SKM-1 (cell line): ENCODE measurements at regions not wholly inside any gene's neighbourhood (a gene's known extent, or its start where the extent isn't known, plus 50 kb on each side); places are given as distances from the start of the nearest gene placed in this dataset.
"Not testable (repeated sequence)": the region's sequence is repeated elsewhere in the genome, so short reads cannot be mapped to it uniquely, and the experiment has no call there.

Experiments
- DNase-seq: peaks from one replicate; lab custom pipeline; 2025; ENCODE audit not compliant: unreplicated experiment; lab: John Stamatoyannopoulos, UW

DNA sequence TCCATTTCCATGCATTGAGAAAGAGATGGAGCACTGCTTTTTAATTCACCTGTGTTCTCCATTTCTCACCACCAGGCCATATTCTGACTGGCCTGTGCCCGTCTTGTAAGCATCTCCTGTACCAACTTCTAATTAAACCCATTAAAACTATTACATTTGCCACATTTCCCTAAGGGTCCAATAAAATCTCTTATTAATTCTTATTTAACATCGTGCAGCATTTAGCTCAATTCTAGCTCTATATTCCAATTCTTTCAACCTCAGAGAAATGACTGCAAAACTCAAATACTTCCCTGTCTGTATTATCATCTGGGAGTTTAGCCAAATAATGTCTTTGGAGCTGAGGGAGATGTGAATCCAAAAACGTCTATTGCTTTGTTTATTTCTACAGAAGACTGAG lies 495.4 kb upstream of the TMEM132C start:
- DNase-seq = no peak

DNA sequence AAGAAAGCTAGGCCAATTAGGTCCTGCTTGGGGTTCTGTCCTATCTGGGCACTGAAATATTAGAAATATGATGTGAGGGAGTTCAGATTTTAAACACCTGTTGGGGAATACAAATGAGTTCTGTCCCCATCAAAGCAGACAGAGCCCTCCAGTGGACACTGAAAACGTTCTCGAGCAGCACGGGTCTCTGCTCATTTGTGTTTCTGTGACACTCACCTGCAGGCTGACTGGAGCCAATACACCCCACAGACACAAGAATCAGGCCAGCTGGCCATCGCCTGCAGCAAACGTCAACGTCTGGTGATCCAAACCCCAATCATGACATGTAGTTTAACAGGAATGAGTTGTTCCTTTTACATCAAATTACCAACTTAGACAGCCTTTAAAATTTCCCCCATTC lies 493.4 kb upstream of the TMEM132C start:
- DNase-seq = no peak

DNA sequence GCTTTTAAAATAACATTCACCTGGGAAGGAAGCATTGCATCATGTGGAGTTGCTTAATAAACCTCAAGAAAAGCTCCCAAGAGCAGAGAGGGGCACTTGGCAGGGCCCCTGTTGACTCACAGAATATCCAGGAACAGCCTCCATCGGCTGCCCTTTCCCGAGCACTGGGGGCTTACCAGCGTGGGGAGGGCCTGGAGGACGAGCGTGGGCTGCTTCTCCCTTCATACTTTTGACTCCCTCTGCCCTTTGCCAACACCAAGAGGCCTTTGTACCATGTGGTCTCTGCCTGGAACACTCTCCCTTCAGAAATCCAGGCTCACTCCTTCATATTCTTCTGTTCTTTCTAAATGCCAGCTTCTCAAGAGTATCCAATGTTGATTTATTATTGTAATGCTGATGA lies 492.1 kb upstream of the TMEM132C start:
- no peak for DNase-seq

DNA sequence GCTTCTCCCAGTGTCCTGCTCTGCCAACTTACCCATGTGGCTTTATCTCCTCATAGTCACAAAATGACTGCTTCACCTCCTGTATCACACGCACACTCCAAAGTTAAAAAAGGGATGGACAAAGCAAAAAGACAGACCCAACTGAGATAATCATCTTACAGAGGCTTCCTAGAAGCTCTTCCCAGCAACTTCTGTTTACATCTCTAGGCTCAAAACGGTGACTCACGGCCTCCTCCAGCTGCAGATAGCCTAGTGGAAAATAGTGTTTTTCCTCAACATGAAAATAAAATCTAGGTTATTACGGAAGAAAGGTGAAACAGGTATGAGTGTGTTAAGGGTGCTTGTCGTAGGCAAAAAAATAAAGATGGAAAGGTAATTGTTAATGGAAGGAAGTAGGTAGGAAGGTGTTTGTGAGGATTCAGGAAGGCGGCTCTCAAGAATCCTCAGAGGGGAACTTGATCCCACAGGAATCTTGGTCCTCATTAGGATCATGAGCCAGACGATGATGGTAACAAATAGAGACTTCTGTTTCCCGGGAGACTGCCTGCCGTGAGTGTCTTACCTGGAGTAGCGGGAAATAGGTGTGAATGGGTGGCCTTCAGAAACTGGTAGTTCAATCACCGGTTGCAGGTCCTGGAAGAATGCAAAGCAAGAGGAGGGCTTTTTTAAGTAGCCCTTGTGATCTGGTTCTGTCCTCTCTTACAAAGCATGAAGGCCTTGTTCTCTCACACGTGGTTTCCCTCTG lies 487.5 kb upstream of the TMEM132C start:
- DNase-seq = no peak

DNA sequence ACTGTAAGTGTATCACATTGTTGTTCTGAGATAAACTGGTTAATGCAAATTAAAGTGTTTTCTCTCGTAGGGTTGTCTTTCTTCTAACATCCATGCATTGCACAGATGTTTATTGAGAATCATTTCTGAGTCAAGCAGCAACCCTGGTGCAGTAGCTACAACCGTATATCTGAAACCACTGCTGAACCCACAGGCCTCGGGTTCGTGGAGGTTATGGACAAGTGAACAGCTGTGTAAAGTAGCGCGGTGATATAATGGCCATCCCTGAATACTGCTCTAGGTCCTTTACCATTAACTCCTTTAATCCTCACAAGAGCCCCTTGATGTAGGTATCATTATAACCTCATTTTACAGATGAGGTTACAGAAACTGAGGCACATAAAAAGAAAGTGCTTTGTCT lies 486.1 kb upstream of the TMEM132C start:
- DNase-seq = no peak

DNA sequence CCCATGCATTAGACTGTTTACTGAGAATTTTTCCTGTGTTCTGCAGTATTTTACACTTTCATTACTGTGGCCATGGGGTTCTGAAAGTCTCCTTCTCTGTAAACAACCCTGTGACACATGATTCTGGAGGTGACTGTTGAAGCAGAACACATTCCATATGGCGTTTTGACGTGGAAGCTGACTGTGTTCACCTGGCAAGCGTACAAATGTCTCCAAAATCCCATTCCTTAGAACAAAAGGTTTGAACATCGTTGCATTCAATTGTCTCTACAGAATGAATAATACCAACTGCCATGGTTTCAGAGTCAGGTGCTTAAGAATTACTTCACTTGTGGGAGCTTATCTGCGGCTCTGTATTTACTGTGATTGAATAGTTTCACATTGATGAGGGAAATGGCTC lies 485.6 kb upstream of the TMEM132C start:
- no peak for DNase-seq

DNA sequence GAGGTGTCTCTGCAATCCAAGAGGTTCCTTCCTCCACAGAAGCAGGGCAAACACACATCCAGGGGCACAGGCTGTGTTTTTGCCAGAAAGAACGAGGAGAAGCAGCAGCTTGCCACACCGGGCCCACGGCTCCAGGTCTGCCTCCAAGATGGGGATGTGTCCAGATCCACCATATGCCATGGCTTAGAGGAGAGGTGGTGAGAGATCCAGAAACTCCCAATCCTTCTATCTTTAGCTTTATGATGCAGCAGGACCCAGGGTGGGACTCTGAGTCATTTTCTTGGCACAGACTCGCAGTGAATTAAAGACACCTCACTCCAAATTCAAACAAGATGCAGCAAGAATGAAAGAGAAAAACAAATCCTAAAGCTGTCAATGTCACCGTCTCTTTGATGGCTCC lies 481.4 kb upstream of the TMEM132C start:
- no peak for DNase-seq

DNA sequence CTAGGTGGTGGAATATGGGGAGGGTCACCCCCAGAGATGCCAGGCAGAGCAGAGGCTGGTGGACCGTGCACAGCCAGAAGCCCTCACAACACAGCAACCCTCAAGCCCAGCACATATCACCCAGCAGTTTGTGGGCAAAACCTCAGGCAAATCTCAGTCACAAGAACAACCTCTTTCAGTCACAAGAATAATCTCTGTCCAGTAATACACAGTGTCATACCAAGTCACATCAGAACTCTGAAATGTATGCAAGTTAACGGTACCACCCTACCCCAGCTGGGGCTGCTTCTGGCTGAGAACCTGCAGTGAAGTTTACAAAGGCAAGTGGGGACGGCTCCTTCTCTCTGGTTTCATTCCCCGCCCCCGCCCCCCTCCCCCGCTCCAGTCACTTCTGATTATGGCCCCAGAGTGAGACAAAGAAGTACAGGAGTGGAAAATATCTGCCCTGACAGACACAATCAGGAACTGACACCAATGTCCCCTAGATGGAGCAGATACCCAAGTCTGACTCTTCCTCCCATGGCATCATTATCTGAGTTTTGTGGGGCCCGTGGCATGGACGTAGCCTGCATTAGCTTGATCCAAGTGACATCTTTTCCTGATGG lies 480.9 kb upstream of the TMEM132C start:
- DNase-seq = no peak

DNA sequence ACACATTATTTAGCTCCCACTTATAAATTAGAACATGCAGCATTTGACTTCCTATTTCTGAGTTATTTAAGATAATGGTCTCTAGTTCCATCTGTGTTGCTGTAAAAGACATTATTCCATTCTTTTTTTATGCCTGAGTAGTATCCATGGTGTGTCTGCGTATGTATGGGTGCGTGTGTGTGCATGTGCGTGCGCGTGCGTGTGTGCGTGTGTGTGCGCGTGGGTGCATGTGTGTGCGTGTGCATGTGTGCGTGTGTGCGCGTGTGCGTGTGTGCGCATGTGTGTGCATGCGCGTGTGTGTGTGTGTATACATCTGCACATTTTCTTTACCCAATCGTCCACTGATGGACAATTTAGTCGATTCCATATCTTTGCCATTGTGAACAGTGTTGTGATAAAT lies 479.4 kb upstream of the TMEM132C start:
- DNase-seq = no peak

DNA sequence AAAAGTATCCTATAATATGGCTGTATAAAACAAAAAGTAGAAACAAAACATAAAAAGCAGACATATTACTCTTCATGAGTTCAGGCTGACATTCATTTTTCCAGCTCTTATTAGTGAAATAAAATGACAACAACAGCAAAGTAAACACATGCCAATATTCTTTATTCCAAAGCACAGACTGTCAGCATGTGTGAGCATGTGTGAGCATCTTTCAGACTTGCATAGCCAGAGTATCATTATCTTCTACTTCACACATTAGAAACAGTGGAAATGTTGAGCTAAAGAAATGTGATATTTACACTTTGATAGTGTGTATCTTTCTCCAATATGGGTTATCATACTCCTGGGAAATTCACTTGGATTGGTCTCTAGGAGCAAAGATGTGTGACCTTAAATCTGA lies 476.6 kb upstream of the TMEM132C start:
- DNase-seq = no peak

DNA sequence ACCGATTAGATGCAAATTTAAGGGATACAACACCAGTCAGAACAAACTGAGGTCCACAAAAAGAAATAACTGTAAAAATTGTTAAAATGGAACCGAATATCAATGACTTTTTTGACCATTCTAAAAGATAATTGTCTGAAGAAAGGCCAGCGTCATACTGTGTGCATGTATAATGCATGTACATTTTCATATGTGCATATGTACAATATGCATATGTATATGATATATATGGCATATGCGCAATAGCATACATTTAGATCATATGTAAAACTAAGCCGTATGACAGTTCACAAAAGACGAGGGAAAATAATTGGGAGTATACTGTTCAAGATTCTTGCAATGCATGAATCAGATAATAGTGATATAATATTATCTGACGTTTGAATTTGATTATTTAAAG lies 475.8 kb upstream of the TMEM132C start:
- no peak for DNase-seq

DNA sequence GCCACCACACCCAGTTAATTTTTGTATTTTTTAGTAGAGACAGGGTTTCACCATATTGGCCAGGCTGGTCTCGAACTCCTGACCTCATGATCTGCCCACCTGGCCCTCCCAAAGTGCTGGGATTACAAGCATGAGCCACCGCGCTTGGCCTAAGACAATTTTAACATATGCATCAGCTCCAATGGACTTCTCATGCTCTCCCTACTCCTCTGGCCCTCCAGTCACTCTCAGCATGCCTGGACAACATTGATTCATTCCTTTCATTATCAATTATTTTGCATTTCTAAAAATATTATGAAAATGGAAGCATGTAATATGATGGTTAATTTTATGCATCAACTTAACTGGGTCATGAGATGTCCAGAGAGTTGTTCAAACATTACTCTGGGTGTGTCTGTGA lies 469.1 kb upstream of the TMEM132C start:
- no peak for DNase-seq

DNA sequence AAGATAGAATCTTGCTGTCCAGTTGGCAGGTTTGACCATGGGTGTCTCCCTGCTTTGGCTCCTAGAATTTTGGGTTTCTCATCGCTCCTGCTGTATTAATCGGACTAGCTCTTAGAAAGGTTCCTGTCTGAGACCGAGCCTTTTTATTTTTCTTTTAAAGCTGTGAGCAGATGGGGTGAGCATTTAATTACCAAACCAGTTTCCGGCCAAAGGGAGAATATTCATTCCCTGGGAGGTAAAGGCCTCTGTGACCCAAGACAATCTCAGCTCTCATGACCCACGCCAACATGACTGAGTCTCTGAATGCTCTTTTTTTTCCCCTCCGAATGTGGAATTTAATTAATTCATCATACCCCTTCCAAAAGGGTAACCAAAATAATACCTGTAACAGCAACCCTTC lies 464.7 kb upstream of the TMEM132C start:
- DNase-seq = no peak

DNA sequence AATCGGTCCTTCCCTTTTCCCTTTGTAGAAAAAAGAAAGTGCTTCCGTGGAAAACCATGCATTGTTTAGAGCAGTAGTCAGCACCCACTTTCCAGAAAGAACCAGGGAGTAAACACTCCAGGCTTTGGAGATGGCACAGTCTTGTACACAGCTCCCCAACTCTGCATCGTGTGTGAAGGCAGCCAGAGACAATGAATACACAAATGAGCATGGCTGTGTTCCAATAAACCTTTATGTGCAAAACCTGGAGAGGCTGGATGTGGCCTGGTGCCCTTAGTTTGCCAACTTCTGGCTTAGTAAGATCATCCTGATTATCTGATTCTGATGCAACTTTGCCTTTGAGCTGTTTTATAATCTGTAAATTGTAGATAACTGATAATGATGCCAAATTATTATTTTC lies 463.4 kb upstream of the TMEM132C start:
- no peak for DNase-seq

DNA sequence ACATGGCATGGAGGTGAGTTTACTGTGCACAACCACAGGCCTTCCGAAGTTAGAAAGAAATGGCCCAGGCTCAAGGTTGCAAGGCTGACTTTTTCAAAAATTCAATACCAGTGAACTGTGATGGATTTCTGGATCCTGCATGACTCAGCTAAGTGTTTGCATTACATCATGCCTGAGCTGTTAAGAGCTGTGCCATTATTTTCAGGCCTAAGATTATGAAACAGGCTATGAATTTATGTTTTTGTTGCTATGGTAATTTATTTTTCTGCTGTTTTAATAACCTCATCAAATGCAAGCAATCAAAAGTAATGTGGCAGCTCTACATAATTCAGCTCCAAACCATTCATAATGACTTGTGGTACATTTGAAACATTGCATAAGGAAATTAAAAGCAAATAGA lies 457.7 kb upstream of the TMEM132C start:
- no peak for DNase-seq

DNA sequence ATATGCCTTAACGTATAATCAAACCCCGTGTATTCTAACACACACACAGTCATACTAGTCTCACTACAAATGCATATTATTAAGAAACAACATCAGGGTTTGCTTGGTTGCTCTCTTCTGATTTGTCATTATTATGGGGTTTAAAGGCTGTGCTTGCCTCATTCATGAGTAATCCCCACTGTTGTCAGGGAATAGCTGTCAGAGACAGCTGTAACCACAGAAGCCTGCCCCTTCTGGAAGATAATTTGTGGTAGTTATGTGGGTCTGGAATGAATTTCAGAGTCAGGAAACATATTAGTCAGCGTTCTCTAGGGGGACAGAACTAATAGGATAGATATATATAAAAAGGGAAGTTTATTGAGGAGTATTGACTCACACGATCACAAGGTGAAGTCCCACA lies 456.9 kb upstream of the TMEM132C start:
- no peak for DNase-seq

DNA sequence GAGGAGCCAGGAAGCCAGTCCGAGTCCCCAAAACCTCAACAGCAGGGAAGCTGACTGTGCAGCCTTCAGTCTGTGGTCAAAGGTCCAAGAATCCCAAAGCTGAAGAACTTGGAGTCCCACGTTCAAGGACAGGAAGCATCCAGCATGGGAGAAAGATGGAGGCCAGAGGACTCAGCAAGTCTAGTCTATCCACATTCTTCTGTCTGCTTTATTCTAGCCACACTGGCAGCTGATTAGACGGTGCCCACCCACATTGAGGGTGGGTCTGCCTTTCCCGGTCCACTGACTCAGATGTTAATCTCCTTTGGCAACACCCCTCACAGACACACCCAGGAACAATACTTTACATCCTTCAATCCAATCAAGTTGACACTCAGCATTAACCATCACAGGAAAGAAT lies 456.5 kb upstream of the TMEM132C start:
- not testable (repeated sequence) for DNase-seq

DNA sequence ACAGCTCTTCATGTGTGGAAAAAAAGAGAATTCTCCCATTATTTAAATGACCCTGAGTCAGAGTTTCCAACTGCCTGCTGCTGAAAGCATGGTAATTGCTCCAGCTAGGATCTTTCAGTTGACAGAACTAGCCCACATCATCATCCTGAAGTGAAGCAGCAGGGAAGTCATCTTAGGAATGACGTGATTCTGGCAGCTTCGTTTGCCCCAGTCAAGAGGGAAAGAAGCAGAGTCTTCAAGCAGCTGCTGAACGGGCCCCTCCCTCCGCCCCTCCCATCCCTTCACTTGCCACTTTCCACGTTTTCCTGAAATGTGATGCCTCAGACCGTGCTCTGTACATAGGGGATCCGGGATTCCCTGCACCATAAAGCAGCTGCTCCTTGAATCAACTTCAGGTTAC lies 455.0 kb upstream of the TMEM132C start:
- no peak for DNase-seq

DNA sequence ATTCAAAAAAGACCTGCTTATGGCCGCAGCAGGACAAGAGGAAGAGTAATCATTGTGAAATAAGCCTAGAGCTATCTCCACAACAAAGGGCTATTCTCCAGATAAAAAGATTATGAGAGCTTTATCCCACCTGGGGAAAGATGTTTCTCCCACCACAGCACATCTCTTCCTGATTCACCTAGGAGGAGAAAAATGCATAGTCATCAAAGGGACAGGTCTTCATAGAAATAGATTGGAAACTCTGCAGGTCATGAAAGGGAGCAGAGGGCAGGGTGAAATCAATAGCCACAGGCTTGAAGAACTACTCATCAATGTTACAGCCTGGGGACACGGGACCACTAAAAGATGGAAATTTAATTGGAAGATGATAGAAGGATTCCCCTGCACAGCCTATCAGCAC lies 453.8 kb upstream of the TMEM132C start:
- no peak for DNase-seq

DNA sequence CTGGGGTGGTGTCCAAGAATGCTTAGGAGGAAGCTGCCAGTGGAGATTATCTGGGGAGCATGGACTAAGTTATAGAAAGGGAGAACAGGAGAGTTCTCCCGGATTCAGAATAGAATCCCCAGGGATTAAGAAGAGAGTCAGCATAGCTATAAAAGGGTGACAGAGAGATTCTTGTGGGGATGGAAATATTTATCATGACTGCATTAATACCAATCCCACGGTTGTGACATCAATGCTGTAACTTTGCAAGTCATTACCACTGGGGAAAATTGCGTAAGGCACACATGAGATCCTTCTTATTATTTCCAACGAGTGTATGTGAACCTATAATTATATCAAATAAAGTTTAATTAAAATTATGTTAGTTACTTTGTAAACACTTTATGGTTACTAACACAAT lies 447.9 kb upstream of the TMEM132C start:
- no peak for DNase-seq

DNA sequence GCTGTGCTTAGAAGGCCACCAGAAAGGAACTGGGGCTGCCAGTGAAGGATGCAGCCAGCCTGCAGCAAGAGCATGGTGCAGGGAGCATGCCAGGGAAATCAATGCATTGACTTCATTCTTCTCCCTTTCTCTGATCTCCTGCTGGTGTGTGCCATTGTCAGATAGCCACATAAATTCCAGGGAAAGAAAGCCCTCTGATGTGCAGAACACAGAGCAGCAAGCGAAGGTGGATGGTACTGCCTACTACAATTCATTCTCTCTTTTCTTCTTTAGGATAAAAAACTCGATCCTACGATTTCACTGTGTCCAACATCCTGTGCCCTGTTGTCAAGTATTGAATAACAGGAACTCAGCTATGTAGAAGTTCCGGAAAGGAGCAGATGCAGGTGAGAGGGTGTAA lies 446.7 kb upstream of the TMEM132C start:
- no peak for DNase-seq

DNA sequence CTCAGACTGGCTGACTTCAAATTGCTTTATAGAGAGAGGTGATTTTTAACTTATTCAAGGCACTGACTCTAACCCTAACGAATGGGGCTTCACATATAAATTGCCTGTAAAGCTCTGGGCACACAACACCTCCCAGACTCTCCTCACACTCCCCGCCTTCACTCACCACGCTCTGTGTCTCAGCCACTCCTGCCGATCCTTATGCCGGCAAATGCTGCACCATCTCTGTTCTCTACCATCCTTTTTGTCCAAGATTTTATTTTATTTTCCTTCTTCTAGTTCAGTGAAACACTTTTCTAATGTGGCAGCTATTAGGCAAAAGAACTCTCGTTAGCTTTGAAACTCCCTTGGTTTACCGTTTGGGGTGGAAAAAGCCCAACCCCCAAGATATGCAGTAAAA lies 446.1 kb upstream of the TMEM132C start:
- no peak for DNase-seq

DNA sequence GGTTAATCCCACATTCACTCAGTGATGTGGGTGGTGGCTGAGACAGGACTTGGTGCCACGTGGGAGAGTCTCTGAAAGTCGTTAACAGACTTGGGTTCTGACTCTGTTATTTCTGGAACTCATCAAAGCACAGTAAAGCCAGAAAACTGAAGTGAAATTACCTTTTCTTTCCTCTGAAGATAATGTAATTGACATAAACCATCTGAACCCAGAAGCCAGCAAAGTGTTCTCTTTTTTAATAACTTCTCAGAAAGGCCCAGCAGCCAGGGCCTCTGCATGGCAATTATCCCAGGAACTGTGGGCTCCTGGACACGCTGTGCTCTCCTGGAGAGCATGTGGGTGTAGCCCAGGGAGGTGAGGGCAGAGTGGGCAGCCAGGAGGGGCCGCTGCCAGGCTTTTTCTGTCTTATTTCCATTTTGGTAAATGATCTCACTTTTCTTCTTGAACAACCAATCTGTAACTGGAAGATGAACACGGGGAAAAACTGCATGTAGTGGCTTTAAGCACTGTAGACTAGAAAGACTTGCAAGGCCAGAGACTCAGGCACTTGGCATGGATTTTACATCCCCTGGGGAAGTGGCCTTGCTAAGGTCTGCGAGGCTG lies 444.1 kb upstream of the TMEM132C start:
- DNase-seq = no peak
